Hepatocyte (in vitro differentiated cells): ENCODE measurements at regions not wholly inside any gene's neighbourhood (a gene's known extent, or its start where the extent isn't known, plus 50 kb on each side); places are given as distances from the start of the nearest gene placed in this dataset.

Source experiments
- EZH2 ChIP-seq: fragments of 200-600 bp; sonication (generic); IDR thresholded peaks from 2 replicates; pipeline ENCODE4 v1.6.1; 2016; ENCODE audit warnings: antibody characterized with exemption, mild to moderate bottlenecking, borderline replicate concordance
- EZH2phosphoT487 ChIP-seq: fragments of 200-600 bp; sonication (generic); IDR thresholded peaks from one replicate; pipeline ENCODE4 v1.6.1; 2018; ENCODE audit warnings: antibody characterized with exemption, mild to moderate bottlenecking, low read depth, moderate library complexity; ENCODE audit not compliant: unreplicated experiment, severe bottlenecking
- TF ChIP-seq, protein P1 (sequence below): fragments of 200-600 bp; sonication (generic); IDR thresholded peaks from 2 replicates; pipeline ENCODE4 v1.5.1; 2016; ENCODE audit warnings: antibody characterized with exemption, mild to moderate bottlenecking; ENCODE audit not compliant: poor library complexity

DNA sequence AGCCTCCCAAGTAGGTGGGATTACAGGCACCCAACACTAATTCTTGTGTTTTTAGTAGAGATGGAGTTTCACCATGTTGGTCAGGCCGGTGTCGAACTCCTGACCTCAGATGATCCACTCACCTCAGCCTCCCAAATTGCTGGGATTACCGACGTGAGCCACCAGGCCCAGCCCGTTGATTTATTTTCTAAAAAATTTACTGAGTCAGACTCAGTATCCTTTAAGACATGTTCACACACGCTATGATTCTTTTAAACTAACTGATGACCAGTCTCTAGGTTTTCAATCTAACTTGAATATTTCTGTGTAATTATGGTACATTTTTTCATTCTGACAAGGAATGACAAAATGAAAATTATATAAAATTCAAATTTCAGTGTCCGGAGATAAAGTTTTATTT is 114.5 kb downstream of the MMUT start:
- TF ChIP-seq, protein P1, sequence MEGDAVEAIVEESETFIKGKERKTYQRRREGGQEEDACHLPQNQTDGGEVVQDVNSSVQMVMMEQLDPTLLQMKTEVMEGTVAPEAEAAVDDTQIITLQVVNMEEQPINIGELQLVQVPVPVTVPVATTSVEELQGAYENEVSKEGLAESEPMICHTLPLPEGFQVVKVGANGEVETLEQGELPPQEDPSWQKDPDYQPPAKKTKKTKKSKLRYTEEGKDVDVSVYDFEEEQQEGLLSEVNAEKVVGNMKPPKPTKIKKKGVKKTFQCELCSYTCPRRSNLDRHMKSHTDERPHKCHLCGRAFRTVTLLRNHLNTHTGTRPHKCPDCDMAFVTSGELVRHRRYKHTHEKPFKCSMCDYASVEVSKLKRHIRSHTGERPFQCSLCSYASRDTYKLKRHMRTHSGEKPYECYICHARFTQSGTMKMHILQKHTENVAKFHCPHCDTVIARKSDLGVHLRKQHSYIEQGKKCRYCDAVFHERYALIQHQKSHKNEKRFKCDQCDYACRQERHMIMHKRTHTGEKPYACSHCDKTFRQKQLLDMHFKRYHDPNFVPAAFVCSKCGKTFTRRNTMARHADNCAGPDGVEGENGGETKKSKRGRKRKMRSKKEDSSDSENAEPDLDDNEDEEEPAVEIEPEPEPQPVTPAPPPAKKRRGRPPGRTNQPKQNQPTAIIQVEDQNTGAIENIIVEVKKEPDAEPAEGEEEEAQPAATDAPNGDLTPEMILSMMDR, result no peak
- TF ChIP-seq EZH2, result no peak
- TF ChIP-seq EZH2phosphoT487, result no peak
